ENCODE measurements at regions not wholly inside any gene's neighbourhood (a gene's known extent, or its start where the extent isn't known, plus 50 kb on each side); places are given as distances from the start of the nearest gene placed in this dataset.
A peak's percentile ranks its signal among the peaks of the same experiment; 100 is the strongest.

- no peak for DNase-seq (ENCODE audit: low read depth)
- H3K4me3 ChIP-seq (ENCODE audit: low read depth, low read length) = no peak overlapping the region
- TF ChIP-seq, protein P1, sequence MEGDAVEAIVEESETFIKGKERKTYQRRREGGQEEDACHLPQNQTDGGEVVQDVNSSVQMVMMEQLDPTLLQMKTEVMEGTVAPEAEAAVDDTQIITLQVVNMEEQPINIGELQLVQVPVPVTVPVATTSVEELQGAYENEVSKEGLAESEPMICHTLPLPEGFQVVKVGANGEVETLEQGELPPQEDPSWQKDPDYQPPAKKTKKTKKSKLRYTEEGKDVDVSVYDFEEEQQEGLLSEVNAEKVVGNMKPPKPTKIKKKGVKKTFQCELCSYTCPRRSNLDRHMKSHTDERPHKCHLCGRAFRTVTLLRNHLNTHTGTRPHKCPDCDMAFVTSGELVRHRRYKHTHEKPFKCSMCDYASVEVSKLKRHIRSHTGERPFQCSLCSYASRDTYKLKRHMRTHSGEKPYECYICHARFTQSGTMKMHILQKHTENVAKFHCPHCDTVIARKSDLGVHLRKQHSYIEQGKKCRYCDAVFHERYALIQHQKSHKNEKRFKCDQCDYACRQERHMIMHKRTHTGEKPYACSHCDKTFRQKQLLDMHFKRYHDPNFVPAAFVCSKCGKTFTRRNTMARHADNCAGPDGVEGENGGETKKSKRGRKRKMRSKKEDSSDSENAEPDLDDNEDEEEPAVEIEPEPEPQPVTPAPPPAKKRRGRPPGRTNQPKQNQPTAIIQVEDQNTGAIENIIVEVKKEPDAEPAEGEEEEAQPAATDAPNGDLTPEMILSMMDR (IDR thresholded peaks at IDR 0.05; ENCODE audit: low read depth, low read length, missing control alignments) = no peak
Measured at GRCh38 chr10:4343091-4343490, 482.9 kb upstream of the AKR1E2 start.

DNA sequence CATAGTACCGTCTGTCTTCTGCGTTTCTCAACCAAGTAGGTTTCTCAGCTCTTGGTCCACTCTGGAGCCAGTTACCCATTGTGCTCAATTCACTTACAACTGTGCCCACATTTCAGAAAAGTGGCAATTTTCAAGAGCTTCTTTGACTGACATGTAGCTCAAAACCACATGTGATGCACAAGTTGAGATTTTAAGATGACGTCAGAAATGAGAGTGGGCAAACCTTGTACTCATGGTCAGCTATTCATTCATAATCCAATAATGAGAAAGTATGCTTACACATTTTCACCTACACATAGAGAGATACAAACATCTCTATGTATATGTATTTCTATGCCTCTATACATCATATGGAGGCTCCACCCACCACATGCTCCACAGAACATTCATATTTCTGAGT, 487.2 kb upstream of the AKR1E2 start:
- TF ChIP-seq, protein P1 (IDR thresholded peaks at IDR 0.05; ENCODE audit: low read depth, low read length, missing control alignments) = no peak
- no peak for DNase-seq (ENCODE audit: low read depth)

GRCh38 chr10:4337563-4337962, 488.4 kb upstream of the AKR1E2 start:
- TF ChIP-seq, protein P1 (IDR thresholded peaks at IDR 0.05; ENCODE audit: low read depth, low read length, missing control alignments) = no peak
- H3K4me3 ChIP-seq (ENCODE audit: low read depth, low read length) = no peak overlapping the region

More for the DNA sequence above, 487.2 kb upstream of the AKR1E2 start:
- H3K4me3 ChIP-seq (ENCODE audit: low read depth, low read length) = no peak overlapping the region

DNA sequence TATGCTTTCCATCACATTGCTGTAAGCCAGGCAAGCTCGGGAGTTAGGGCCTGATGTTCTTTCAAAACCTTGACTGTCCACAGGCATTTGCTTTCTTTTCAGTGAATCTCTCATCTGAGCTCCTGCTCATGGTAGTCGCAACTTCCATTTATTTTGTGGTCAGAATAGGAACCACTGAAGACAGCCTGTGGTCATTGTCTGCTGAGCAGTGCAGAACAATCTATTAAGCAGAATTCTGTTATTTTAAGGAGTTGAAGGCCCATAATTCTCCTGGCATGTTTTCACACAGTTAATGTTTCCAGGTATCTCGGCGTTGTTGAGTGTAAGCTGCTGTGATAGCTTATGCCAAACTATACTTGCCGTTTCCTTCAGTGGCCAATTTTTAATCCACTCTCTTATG, 491.1 kb upstream of the AKR1E2 start:
- no peak for DNase-seq (ENCODE audit: low read depth)
- H3K4me3 ChIP-seq (ENCODE audit: low read depth, low read length) = no peak overlapping the region
- TF ChIP-seq, protein P1 (IDR thresholded peaks at IDR 0.05; ENCODE audit: low read depth, low read length, missing control alignments) = no peak

More at GRCh38 chr10:4337563-4337962, 488.4 kb upstream of the AKR1E2 start:
- no peak for DNase-seq (ENCODE audit: low read depth)

- DNase-seq (ENCODE audit: low read depth) = no peak
- TF ChIP-seq, protein P1 (IDR thresholded peaks at IDR 0.05; ENCODE audit: low read depth, low read length, missing control alignments) = no peak
- H3K4me3 ChIP-seq (ENCODE audit: low read depth, low read length) = no peak overlapping the region
Measured at GRCh38 chr10:4334015-4334414, 492.0 kb upstream of the AKR1E2 start.

GRCh38 chr10:4333459-4333894, 492.5 kb upstream of the AKR1E2 start:
- TF ChIP-seq, protein P1 (IDR thresholded peaks at IDR 0.05; ENCODE audit: low read depth, low read length, missing control alignments) = no peak
- DNase-seq (ENCODE audit: low read depth) = peak; percentile 16
- H3K4me3 ChIP-seq (ENCODE audit: low read depth, low read length) = no peak overlapping the region

- no peak for DNase-seq (ENCODE audit: low read depth)
- TF ChIP-seq, protein P1 (IDR thresholded peaks at IDR 0.05; ENCODE audit: low read depth, low read length, missing control alignments) = no peak
- no peak overlapping the region for H3K4me3 ChIP-seq (ENCODE audit: low read depth, low read length)
Measured at GRCh38 chr10:4332764-4333458, 493.1 kb upstream of the AKR1E2 start.

All from GM12864 (cell line).